UCSD-AML1 (cell line): ENCODE measurements at regions not wholly inside any gene's neighbourhood (a gene's known extent, or its start where the extent isn't known, plus 50 kb on each side); places are given as distances from the start of the nearest gene placed in this dataset.

Experiments used
- DNase-seq: peaks from one replicate; lab custom pipeline; 2025; ENCODE audit not compliant: unreplicated experiment; lab: John Stamatoyannopoulos, UW

GRCh38 chr11:29959488-29959887, 57.3 kb downstream of the KCNA4 start:
- DNase-seq: no peak

- no peak for DNase-seq
Measured at GRCh38 chr11:29957431-29957830, 59.4 kb downstream of the KCNA4 start.

GRCh38 chr11:29956076-29956556, 60.7 kb downstream of the KCNA4 start:
- DNase-seq: no peak

GRCh38 chr11:29943347-29943746, 73.5 kb downstream of the KCNA4 start:
- DNase-seq: no peak

- no peak for DNase-seq
Measured at GRCh38 chr11:29937526-29937925, 79.3 kb downstream of the KCNA4 start.

GRCh38 chr11:29934115-29934638, 82.7 kb downstream of the KCNA4 start:
- no peak for DNase-seq

- no peak for DNase-seq
Measured at GRCh38 chr11:29916040-29916439, 100.8 kb downstream of the KCNA4 start.

GRCh38 chr11:29914203-29914930, 102.5 kb downstream of the KCNA4 start:
- DNase-seq: no peak

- DNase-seq: no peak
Measured at GRCh38 chr11:29913352-29913751, 103.5 kb downstream of the KCNA4 start.

GRCh38 chr11:29900382-29900781, 116.4 kb downstream of the KCNA4 start:
- DNase-seq: no peak

GRCh38 chr11:29879560-29879959, 137.3 kb downstream of the KCNA4 start:
- no peak for DNase-seq

- no peak for DNase-seq
Measured at GRCh38 chr11:29876192-29876591, 140.6 kb downstream of the KCNA4 start.

GRCh38 chr11:29847219-29847618, 169.6 kb downstream of the KCNA4 start:
- no peak for DNase-seq

GRCh38 chr11:29844701-29845379, 172.0 kb downstream of the KCNA4 start:
- no peak for DNase-seq

- no peak for DNase-seq
Measured at GRCh38 chr11:29844031-29844430, 172.8 kb downstream of the KCNA4 start.

GRCh38 chr11:29842061-29842460, 174.8 kb downstream of the KCNA4 start:
- DNase-seq: no peak

GRCh38 chr11:29826878-29827277, 190.0 kb downstream of the KCNA4 start:
- DNase-seq: no peak

GRCh38 chr11:29816359-29816758, 200.5 kb downstream of the KCNA4 start:
- no peak for DNase-seq

GRCh38 chr11:29809121-29809520, 207.7 kb downstream of the KCNA4 start:
- no peak for DNase-seq

- no peak for DNase-seq
Measured at GRCh38 chr11:29802522-29802921, 214.3 kb downstream of the KCNA4 start.

- DNase-seq: no peak
Measured at GRCh38 chr11:29801561-29801960, 215.3 kb downstream of the KCNA4 start.

- DNase-seq: no peak
Measured at GRCh38 chr11:29786092-29786491, 230.7 kb downstream of the KCNA4 start.
